Common myeloid progenitor, CD34-positive (primary cell): ENCODE measurements at regions not wholly inside any gene's neighbourhood (a gene's known extent, or its start where the extent isn't known, plus 50 kb on each side); places are given as distances from the start of the nearest gene placed in this dataset.

Experiments
- CTCF ChIA-PET: fragments of 350-600 bp; sonication (Branson Sonifier 250); formaldehyde crosslinking; loops from one replicate; lab custom pipeline; 2021; ENCODE audit warnings: antibody characterized with exemption; lab: Charles Lee
- POLR2A ChIA-PET: fragments of 350-600 bp; sonication (Branson Sonifier 250); formaldehyde crosslinking; loops from one replicate; lab custom pipeline; 2021; ENCODE audit warnings: antibody characterized with exemption; lab: Charles Lee
- DNase-seq, 3 donors: peaks; one replicate each; pipeline versions ENCODE4 v3.0.0 to v3.0.0-alpha.2; 2013
- H3K27ac ChIP-seq, 2 experiments: 1 replicate in 1 of 2; 2 replicates in 1 of 2; pipeline ENCODE4 v1.7.0; 2013; ENCODE audit warnings: inconsistent platforms in 2 of 2, low read length in 2 of 2, mild to moderate bottlenecking in 2 of 2, low read depth in 1 of 2, moderate library complexity in 1 of 2; ENCODE audit not compliant: severe bottlenecking in 2 of 2, insufficient read depth in 1 of 2, poor library complexity in 1 of 2
- H3K27me3 ChIP-seq, 5 experiments: replicated peaks in 2 of 5; 1 replicate in 3 of 5; 2 replicates in 2 of 5; pipeline versions ENCODE4 v1.6.1 to v1.7.0; 2013; ENCODE audit warnings: low read length in 4 of 5, mild to moderate bottlenecking in 2 of 5, moderate library complexity in 2 of 5, inconsistent platforms in 1 of 5; ENCODE audit not compliant: insufficient read depth in 5 of 5, control insufficient read depth in 4 of 5
- H3K36me3 ChIP-seq, 4 experiments: 1 replicate in 2 of 4; 2 replicates in 2 of 4; pipeline versions ENCODE4 v1.6.1 to v1.7.0; 2013; ENCODE audit warnings: low read length in 3 of 4, control low read depth in 1 of 4, mild to moderate bottlenecking in 1 of 4; ENCODE audit not compliant: control insufficient read depth in 4 of 4, insufficient read depth in 4 of 4
- H3K4me1 ChIP-seq, 4 experiments: 1 replicate in 3 of 4; 2 replicates in 1 of 4; pipeline versions ENCODE4 v1.6.1 to v1.7.1; 2013; ENCODE audit warnings: low read length in 3 of 4, mild to moderate bottlenecking in 3 of 4, control low read depth in 1 of 4, inconsistent platforms in 1 of 4, moderate library complexity in 1 of 4; ENCODE audit not compliant: control insufficient read depth in 4 of 4, insufficient read depth in 4 of 4; ENCODE audit errors: control extremely low read depth in 1 of 4
- H3K4me3 ChIP-seq, 7 experiments: 1 replicate in 4 of 7; 2 replicates in 3 of 7; pipeline versions ENCODE4 v1.5.1 to v1.7.0; 2013; ENCODE audit warnings: mild to moderate bottlenecking in 7 of 7, low read length in 6 of 7, moderate library complexity in 6 of 7, inconsistent platforms in 2 of 7, low read depth in 2 of 7, control low read depth in 1 of 7; ENCODE audit not compliant: insufficient read depth in 4 of 7, control insufficient read depth in 1 of 7; ENCODE audit errors: extremely low read depth in 1 of 7
- H3K9me3 ChIP-seq, 5 experiments: 1 replicate in 4 of 5; 2 replicates in 1 of 5; pipeline versions ENCODE4 v1.6.1 to v1.7.1; 2013; ENCODE audit warnings: low read length in 4 of 5, mild to moderate bottlenecking in 2 of 5, inconsistent platforms in 1 of 5, low read depth in 1 of 5, moderate library complexity in 1 of 5; ENCODE audit not compliant: control insufficient read depth in 4 of 5, insufficient read depth in 2 of 5; ENCODE audit errors: control extremely low read depth in 1 of 5
- WGBS: methylation state at CpG from one replicate; pipeline ENCODE4 v1.1.5; 2013; ENCODE audit not compliant: insufficient coverage; 5-methylcytosine and 5-hydroxymethylcytosine counted together

DNA sequence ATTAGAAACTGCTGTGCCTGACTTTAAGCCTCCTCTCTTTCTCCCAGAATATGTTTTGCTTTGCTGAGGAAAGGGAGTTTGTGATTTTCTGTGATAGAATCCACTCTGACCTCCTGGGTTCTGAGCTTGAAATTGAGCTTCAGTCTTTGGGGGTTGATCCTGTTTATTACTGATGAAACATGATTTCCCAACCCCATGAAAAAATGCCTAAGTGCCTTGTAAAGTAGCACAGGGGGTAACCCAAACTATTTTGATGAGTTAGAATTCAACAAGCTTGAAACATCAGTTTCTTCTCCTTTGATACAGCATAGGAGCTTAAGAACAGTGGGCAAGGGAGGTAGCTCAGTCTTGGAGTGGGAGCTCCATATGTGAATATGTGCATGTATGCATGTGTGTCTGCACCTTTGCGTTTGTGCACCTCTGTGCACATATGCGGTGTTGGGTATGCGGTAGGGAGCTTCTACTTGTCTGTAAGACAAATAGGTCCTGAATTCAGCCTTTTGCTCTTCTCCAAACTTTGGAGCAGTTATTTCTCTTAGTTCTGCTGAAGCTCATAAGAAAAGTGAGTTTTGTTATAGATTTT, 364.6 kb downstream of the OSR1 start:
- 100% methylated on average over 3 of the region's 3 CpGs for WGBS
- H3K36me3 ChIP-seq: no peaks in the 10 kb centered on the region
- H3K27ac ChIP-seq: no peak overlapping the region
- H3K27me3 ChIP-seq: peaks cover 0 to 2% (median 0%) of the 10 kb centered on the region in 5 experiments
- CTCF ChIA-PET: no interaction called here
- DNase-seq: no peak
- POLR2A ChIA-PET: no interaction called here
- H3K4me1 ChIP-seq: no peaks in the 10 kb centered on the region
- H3K9me3 ChIP-seq: no peaks in the 10 kb centered on the region
- H3K4me3 ChIP-seq: no peak overlapping the region

DNA sequence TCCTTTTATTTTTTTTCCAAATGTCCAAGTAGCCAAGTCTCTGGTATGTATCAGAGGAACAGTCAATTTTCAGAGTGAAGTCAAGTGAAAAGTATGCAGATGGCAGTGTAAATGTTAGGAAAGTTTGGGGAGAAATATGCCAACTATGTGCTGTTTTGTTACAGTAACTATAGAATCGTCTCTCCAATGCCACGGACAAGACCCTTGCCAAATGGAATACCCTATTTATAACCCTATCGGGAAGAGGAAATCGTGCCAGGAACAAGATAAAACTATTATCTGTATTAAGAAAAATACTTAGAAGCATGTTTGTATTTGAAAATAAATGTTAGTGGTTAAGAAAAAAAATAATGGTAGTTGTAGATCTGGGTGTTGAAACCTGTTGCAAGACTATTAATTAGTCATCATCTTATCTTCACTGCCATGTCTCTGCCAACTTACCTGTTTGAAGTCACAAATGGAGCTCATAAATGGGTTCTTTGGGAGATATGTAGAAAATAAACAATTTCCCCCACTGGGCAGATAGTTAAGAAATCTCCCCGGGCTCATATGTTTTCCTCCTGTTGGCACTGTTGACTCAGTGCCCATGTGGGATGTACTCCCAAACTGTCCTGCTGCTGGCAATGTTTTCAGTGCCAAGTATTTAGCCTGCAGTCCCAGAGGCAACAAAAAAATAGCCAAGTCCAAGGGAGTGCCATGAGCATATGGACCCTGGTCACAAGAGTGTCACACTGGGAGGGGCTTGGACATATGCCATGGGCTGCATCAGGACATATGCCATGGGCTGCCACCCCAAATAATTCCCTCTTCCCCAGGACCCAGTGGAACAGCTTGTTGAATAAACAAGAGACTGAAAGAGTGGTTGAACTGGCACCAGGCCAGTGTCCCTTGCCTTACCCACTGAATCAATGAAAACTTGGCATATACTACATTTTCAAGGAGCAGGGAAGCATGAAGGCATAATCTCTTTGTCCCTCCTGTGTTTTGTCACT, 366.9 kb downstream of the OSR1 start:
- H3K9me3 ChIP-seq: no peaks in the 10 kb centered on the region
- H3K36me3 ChIP-seq: no peaks in the 10 kb centered on the region
- 100% methylated on average over 1 of the region's 5 CpGs for WGBS
- H3K27ac ChIP-seq: no peak overlapping the region
- DNase-seq: no peak
- H3K27me3 ChIP-seq: peaks cover 0 to 2% (median 0%) of the 10 kb centered on the region in 5 experiments
- ChIA-PET POLR2A (no interaction called here), CTCF (no interaction called here)
- H3K4me1 ChIP-seq: no peaks in the 10 kb centered on the region
- no peak overlapping the region for H3K4me3 ChIP-seq

DNA sequence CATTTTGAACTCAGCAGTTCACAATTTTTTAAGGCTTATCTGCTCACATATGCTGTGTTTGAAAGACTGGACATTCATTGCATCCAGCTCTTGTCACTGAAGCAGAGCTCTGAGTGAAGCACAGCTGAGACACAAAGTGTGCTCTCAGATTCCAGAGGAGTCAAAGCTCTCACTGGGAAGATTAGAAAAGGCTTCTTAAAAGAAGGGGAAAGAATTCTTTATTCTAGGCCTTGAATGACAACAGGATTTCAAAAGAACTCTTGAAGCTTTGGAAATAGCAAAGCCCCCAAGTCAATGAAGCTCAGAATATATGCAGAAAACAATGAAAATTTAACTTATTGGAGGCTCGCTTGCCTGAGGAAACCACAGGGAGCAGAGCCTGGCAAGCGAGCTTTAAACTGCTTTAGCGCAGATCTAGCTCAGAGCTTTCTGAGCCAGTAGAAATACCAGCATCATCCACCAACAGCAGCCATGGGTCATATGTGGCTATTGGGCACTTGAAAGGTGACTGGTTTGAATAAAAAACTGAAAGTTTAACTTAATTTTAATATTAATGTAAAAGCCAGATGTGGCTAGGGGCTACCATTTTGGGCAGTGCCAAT, 369.7 kb downstream of the OSR1 start:
- Histone ChIP-seq H3K9me3 (no peaks in the 10 kb centered on the region), H3K27ac (no peak overlapping the region), H3K36me3 (no peaks in the 10 kb centered on the region), H3K4me3 (no peak overlapping the region), H3K4me1 (no peaks in the 10 kb centered on the region), H3K27me3 (peaks cover 0 to 2% (median 0%) of the 10 kb centered on the region in 5 experiments)
- POLR2A ChIA-PET: no interaction called here
- 95% methylated on average over 2 of the region's 3 CpGs for WGBS
- DNase-seq: no peak
- CTCF ChIA-PET: no interaction called here

DNA sequence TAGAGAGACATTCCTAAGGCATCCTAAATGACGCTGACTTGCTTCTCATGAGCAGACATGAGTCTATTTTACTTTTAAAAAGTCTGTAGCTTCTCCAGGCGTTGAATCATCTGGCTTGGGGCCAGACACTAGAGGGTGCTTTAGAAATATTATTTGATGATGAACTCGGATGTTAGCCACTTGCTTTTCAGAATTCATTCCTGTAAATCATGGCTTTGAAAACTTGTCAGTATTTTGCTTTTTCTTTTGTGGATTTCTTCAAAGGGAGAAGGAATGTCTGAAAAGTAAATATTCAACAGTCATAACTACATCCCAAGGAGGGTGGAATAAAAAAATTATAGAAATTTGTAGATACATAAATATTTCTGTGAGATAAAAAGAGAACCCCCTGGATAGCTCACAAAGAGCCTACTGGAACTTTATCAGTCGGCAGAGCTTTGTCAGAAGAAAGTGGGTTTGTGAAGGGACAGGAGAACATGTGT, 370.8 kb downstream of the OSR1 start:
- Histone ChIP-seq H3K4me1 (no peaks in the 10 kb centered on the region), H3K9me3 (no peaks in the 10 kb centered on the region), H3K27me3 (peaks cover 0 to 2% (median 0%) of the 10 kb centered on the region in 5 experiments), H3K27ac (no peak overlapping the region), H3K36me3 (no peaks in the 10 kb centered on the region), H3K4me3 (no peak overlapping the region)
- no peak for DNase-seq
- POLR2A ChIA-PET: no interaction called here
- CTCF ChIA-PET: no interaction called here
- WGBS: 80% methylated on average over 3 of the region's 4 CpGs

DNA sequence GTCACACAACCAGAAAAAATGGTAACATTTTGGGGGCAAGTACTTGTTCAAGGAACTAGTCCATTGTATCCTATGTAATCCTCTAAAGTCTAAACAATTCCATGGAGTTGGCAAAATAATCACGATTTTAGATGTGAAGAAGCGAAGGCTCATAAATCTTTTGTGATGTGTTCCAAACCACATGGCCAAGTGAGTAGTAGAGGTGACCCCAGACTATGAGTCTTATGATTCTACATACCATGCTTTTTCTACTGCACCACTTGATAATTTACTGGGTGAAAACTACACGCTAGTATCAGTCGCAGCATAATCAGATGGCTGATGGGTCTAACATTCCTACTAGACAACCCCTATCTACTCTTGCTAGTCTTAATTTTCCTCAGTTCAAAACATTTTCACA, 371.4 kb downstream of the OSR1 start:
- ChIA-PET CTCF (no interaction called here), POLR2A (no interaction called here)
- no peak overlapping the region for H3K27ac ChIP-seq
- H3K27me3 ChIP-seq: peaks cover 0 to 2% (median 0%) of the 10 kb centered on the region in 5 experiments
- no peak for DNase-seq
- 100% methylated on average over 4 of the region's 4 CpGs for WGBS
- no peaks in the 10 kb centered on the region for H3K36me3 ChIP-seq
- no peaks in the 10 kb centered on the region for H3K4me1 ChIP-seq
- H3K9me3 ChIP-seq: no peaks in the 10 kb centered on the region
- no peak overlapping the region for H3K4me3 ChIP-seq

DNA sequence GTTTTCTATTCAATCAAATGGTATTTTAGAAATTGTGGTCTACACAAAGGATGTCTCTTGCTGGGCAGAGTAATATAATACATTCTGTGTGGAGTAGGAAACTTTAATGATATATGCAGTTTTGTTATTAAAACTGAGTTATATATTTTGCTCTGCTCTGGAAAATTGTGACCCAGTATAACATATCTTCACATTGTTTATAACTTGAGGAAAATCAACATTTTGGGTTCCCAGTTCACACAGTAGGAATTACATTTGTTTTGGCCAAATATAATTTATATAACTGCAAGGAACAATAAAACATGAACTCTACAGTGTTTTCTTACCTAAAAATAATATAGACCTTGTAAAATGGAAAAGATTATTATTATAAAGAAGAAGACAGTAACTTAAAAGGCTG, 372.4 kb downstream of the OSR1 start:
- POLR2A ChIA-PET: no interaction called here
- no peaks in the 10 kb centered on the region for H3K27me3 ChIP-seq
- no peak for DNase-seq
- no peaks in the 10 kb centered on the region for H3K36me3 ChIP-seq
- no peak overlapping the region for H3K27ac ChIP-seq
- H3K4me1 ChIP-seq: no peaks in the 10 kb centered on the region
- H3K4me3 ChIP-seq: no peak overlapping the region
- H3K9me3 ChIP-seq: no peaks in the 10 kb centered on the region
- CTCF ChIA-PET: no interaction called here
